ENCODE measurements at regions not wholly inside any gene's neighbourhood (a gene's known extent, or its start where the extent isn't known, plus 50 kb on each side); places are given as distances from the start of the nearest gene placed in this dataset.

- FAIRE-seq (no peak), ATAC-seq (no peak), DNase-seq (ENCODE audit: low read depth in 1 of 2, low spot score in 1 of 2) (no peak)
- Histone ChIP-seq H3K4me2 (no peak overlapping the region), H3K4me3 (no peak overlapping the region), H3K9me3 (no peaks in the 10 kb centered on the region), H3K27ac (no peak overlapping the region), H3K4me1 (no peaks in the 10 kb centered on the region)
- 0% methylated on average over 2 of the region's 2 CpGs for WGBS (ENCODE audit: missing lambda C conversion rate)
- CTCF ChIA-PET: no interaction called here
- POLR2A ChIA-PET: no interaction called here
- TF ChIP-seq, protein P1, sequence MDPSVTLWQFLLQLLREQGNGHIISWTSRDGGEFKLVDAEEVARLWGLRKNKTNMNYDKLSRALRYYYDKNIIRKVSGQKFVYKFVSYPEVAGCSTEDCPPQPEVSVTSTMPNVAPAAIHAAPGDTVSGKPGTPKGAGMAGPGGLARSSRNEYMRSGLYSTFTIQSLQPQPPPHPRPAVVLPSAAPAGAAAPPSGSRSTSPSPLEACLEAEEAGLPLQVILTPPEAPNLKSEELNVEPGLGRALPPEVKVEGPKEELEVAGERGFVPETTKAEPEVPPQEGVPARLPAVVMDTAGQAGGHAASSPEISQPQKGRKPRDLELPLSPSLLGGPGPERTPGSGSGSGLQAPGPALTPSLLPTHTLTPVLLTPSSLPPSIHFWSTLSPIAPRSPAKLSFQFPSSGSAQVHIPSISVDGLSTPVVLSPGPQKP (IDR thresholded peaks at IDR 0.05; ENCODE audit: low read depth, low read length): no peak
- TF ChIP-seq FOXS1 (CRISPR knock-in tag; IDR thresholded peaks at IDR 0.05) (no peak), HMGXB4 (CRISPR knock-in tag; IDR thresholded peaks at IDR 0.05; ENCODE audit: borderline replicate concordance) (no peak), CHD2 (IDR thresholded peaks at IDR 0.05; ENCODE audit: low read length, partially characterized antibody) (no peak), MYC (IDR thresholded peaks at IDR 0.05; ENCODE audit: borderline replicate concordance, low read length) (no peak), E2F6 (IDR thresholded peaks at IDR 0.05; ENCODE audit: borderline replicate concordance, low read depth) (no peak), BHLHE40 (IDR thresholded peaks at IDR 0.05; ENCODE audit: low read depth, low read length) (no peak), HES2 (IDR thresholded peaks at IDR 0.05) (no peak), MAFK (IDR thresholded peaks at IDR 0.05; ENCODE audit: partially characterized antibody) (no peak), ZNF302 (CRISPR knock-in tag; IDR thresholded peaks at IDR 0.05) (no peak), SREBF2 (IDR thresholded peaks at IDR 0.05) (no peak), EHF (CRISPR knock-in tag; IDR thresholded peaks at IDR 0.05) (no peak), EP300 (IDR thresholded peaks at IDR 0.05) (no peak), REST (IDR thresholded peaks at IDR 0.05) (no peak), NPAS2 (CRISPR knock-in tag; IDR thresholded peaks at IDR 0.05; ENCODE audit: borderline replicate concordance) (no peak), HEYL (CRISPR knock-in tag; IDR thresholded peaks at IDR 0.05) (no peak), HDAC2 (IDR thresholded peaks at IDR 0.05) (no peak), RARB (CRISPR knock-in tag; IDR thresholded peaks at IDR 0.05) (no peak), RFX5 (IDR thresholded peaks at IDR 0.05) (no peak)
Measured at GRCh38 chrX:140167551-140167950, 202.2 kb upstream of the CXorf66 start.

GRCh38 chrX:140165849-140166248, 200.5 kb upstream of the CXorf66 start:
- FAIRE-seq: no peak
- Histone ChIP-seq H3K4me1 (no peaks in the 10 kb centered on the region), H3K27ac (no peak overlapping the region), H3K4me2 (no peak overlapping the region), H3K9me3 (no peaks in the 10 kb centered on the region), H3K4me3 (no peak overlapping the region)
- no peak for ATAC-seq
- ChIA-PET CTCF (no interaction called here), POLR2A (no interaction called here)
- WGBS (ENCODE audit: missing lambda C conversion rate): 6% methylated on average over 1 of the region's 1 CpG
- TF ChIP-seq E2F6 (IDR thresholded peaks at IDR 0.05; ENCODE audit: borderline replicate concordance, low read depth): no peak
- no peak for TF ChIP-seq KDM1A (IDR thresholded peaks at IDR 0.05; ENCODE audit: low read depth)
- no peak for DNase-seq (ENCODE audit: low read depth in 1 of 2, low spot score in 1 of 2)

Data from A549 (cell line).